ENCODE measurements at regions not wholly inside any gene's neighbourhood (a gene's known extent, or its start where the extent isn't known, plus 50 kb on each side); places are given as distances from the start of the nearest gene placed in this dataset.
A peak's percentile ranks its signal among the peaks of the same experiment; 100 is the strongest.

DNA sequence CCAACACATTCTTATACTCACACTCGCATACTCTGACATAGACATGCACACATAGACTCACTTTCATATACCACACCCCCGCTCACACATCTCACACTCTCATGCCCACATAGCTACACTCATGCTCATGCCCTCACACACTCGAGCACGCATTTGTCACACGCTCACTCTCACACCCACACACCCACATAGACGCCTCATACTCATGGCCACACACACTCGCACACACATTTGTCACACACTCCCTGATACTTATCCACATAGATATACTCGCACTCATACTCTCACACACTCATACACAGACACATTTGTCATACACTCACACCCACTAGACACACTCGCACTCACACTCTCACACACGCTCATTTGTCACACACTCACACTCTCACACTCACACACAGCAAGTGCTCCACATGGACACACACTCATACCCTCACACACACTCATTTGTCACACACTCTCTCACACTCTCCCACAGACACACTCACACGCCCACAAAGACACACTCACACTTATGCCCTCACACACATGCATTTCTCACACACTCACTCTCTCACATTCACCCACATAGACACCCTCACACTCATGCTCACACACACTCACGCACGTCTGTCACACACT lies 50.9 kb downstream of the TNP1 start:
- DNase-seq (ENCODE audit: low spot score), result no peak

DNA sequence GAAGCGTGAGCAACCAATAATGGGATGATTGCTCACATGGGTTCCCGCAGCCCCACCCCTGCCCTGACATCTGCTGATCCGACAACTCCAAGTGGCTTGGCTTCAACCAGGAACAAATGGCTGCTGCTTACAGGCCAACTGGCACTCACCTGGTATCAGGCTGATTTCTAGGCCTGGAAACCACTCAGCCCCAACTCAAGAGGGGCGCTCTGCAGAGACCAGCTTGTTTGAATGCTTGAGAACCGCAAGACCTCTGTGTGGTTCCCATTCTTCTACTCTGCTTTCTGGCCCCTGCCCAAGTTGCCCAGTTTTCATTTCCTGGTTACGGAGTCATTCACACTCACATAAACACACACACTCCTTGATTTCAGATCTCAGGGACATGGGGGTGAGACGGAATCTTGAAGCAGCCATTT lies 52.0 kb downstream of the TNP1 start:
- DNase-seq (ENCODE audit: low spot score), result no peak

DNA sequence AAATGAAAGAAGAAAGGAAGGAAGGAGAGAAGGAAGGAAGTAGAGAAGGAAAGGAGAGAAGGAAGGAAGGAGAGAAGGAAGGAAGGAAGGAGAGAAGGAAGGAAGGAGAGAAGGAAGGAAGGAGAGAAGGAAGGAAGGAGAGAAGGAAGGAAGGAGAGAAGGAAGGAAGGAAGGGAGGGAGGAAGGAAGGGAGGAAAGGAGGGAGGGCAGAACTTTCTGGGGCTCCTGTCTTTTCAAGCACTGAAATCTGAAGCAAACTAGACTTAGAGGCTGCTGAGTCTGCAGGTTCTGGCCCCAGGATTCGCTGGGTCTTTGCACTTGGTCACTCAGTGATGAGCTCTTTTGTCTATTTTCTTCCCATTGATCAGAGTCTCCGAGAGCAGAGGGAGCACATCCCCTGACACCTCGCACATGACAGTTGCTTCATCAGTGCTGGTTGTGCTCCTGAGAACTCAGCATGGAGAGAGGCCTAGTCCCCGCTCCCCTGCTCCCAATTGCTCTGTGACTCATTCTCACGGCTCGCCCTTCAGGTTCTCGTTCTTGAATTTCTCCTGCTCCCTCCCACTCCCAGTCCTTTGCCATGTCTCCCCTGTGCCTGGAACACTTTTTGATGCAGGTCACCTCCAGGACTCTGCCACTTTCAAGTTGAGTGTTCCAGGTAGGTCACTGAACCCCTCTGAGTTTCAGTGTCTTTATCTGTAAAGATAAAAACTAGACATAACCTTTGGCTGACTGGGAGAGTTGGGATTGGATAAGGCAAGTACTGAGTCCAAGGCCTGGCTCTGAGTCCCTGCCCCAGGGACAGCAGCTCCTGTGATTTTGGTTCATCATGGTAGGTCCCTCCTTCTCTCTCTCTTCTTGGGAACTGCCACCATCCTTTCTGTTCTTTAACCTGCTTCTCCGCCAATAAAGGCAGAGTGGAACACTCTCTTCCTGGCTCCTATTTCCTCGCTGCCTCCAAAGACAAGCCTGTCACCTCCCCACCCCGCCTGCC lies 55.2 kb downstream of the TNP1 start:
- DNase-seq (ENCODE audit: low spot score), result no peak

DNA sequence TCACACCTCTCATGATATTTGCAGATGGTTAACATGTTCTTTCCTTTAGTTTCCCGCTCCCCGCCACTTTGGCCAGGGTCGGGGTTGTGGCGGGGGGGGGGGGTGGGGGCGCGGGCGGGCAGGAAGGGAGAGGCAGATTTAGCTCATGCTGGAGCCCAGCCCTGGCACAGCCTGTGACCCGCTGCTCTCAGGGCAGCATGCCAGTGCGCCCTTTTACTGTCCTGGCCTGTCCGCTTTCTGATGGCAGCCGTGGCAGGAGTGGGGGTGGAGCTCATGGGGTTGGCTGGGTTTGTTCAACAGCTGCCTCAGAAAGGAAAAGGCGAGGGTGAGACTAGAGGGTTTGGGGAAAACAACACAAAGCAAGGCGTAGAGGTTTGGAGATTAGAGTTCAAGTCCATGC lies 56.1 kb downstream of the TNP1 start:
- no peak for DNase-seq (ENCODE audit: low spot score)

DNA sequence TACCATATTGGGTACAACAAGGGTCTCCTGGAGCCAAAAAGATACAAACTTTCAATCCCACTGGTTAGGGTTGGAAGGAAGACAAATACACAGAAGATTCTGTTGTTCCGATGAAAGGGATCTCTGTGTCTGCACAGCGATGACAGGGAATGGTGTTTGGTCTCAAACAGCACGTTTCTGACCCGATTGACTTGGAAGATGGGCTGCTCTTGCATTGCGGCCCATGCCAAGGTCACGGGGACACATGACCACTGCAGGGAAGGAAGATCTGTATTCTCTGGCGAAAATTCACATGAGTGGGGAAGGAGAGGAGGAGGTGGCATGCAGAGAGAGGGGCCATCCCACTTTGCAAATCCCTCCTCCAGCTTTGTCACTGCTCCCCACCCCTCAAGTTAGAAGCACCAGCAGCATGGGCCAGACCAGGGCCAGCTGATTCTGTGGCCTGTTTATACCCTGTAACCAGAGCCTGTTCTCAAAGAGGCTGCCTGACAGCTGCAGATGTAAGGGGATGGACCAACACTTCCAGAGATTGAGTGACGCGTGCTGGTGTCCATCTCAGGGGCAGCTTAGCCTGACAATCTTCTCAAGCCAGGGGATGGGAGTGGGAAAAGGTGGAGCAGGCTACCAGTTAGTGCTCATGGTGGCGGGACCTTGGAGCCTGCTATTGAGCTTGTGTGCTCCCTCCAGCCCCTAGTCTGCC lies 57.2 kb downstream of the TNP1 start:
- no peak for DNase-seq (ENCODE audit: low spot score)

DNA sequence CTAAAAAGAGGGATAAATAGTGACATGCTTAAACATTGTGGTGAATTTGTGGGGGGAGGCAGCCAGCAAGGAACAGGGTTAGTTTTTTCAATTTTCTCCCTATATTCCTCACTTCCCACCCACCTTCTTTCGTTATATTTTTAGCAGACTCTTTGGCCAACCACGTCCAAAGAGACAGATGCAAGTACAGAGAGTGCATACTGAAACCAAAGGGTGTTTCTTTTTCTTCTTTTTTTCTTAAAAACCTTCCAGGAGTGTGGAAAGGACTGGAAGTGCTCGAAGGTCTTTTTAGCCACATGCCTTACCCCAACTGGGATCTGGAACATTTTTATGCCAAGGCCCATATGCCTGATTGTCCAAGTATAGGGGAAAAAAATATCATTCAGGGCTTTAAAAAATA lies 59.0 kb downstream of the TNP1 start:
- DNase-seq (ENCODE audit: low spot score), result no peak

DNA sequence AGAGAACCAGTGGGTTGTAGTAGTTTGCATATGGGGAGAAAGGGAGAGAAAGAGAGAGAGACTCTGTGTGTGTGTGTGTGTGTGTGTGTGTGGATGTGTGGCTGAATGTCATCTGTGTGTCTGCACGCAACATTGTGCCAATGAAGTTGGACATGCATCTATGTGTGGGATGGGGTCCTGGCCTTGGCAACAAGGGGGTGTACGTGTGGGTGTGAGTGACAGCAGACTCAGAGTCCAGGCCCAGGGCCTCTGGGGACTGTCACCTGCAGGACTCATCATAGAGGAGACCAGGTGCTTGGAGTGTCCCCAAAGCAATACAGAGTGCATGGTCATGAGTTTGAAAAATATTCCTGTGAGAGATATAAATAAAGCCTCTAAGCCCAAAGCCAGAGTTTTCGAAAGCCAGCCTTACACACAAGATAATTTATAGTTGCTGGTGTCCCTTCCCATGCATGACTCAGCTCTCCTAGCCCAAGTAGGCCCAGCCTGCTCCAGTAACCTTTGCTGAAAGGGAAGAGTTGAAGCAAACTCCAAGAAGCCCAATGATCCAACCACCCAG lies 59.9 kb downstream of the TNP1 start:
- no peak for DNase-seq (ENCODE audit: low spot score)

DNA sequence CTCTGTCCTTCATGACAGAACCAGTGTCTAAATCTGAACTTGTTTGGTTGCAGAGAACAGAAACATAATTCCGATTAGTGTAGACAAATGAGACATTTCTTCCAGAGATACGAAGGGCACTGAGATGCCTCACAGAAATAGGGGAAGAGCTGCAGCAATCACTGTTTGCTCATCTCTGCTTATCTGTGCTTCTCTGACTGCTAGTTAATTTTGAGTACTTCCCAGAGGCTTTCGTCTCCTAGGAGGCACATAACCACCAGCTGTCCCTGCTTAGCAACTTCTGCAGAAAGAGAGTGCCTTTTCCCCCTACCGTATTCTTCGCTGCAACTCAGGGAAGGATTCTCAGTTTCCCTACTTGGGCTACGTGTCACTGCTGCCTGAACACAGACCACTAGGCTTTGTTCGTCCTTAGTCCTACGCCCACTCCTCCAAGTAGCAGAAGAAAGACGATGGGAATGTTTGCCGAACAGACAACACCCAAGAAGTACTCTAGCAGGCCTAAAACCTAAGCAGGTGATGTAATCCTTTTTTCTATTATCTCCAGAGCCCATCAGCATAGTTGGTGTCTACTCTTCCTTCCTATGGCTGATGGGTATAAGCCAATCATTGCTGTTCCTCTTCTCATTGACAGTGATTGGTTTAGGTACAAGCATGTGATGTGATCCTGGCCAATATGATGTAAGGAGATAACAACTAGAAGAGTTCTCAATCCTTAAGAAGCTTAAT lies 63.6 kb downstream of the TNP1 start:
- DNase-seq (ENCODE audit: low spot score), result no peak

DNA sequence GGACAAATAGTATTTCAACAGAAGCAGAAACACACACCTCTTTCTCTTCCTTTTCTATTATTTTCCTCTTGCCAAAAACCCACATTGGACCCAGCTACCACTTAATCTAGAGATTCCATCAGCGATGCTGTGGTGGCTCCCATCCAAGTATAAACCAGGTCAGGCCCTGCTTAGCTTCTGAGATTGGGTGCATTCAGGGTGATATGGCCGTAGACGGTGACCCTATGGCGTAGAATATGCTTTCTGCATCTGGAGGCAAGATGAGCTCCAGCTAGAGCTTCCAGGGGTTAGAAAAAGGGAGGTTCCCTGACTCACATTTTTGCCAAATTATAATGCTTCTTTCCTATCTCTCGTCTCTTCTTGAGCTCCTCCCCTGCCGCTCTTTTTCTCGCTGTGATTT lies 66.5 kb downstream of the TNP1 start:
- no peak for DNase-seq (ENCODE audit: low spot score)

DNA sequence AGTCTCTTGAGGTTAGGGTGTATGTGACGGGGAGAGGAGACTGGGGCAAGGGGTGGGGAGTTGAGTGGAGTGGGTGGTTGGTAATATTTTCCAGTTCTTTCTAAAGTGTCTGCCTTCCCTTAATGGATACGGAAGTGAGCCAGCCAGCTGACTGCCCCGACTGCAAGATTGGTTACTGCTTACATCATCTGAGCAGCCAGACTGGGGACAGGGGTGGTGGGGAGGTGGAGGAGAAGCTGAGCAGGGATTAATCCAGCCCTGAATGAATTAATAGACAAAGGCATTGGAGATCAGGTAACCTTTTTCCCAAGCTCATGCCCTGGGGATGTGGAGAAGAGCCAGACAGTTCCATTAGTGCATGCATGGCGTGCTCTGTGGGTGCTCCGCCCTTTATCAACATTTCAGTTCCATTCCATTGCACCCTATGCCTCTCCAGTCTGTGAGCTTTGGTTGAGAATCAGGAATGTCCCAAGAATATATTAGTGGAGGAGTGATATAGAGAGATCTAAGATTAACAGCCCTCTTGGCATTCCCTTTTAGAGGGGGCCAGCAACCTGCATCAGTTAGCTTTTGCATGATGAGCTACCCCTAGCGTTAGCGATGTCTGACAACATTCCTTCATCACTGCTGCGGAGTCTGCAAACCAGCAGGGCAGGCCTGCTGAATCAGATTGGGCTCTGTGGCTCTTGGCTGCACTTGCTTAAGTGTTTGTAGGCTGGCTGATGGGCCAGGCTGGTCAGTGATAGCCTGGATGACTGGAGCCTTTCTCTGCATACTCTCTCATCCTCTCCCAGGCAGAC lies 67.4 kb downstream of the TNP1 start:
- no peak for DNase-seq (ENCODE audit: low spot score)

DNA sequence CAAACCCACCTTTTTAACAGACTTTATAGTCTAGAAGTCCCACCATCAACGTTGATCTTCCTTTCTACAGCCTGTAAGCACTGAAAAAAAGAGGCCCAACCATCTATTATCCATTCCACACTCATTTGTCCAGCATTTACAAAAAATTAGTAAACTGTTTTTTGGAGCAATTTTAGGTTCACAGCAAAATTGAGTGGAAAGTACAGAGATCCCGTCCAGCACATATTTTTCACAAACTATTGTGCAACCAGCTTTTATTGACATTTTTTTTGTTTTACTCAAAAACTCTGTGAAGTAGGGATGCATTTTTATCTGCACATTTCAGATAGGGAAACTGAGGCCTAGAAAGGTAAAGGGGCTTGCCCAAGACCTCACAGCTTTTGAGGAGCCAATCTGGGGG lies 68.6 kb downstream of the TNP1 start:
- no peak for DNase-seq (ENCODE audit: low spot score)

DNA sequence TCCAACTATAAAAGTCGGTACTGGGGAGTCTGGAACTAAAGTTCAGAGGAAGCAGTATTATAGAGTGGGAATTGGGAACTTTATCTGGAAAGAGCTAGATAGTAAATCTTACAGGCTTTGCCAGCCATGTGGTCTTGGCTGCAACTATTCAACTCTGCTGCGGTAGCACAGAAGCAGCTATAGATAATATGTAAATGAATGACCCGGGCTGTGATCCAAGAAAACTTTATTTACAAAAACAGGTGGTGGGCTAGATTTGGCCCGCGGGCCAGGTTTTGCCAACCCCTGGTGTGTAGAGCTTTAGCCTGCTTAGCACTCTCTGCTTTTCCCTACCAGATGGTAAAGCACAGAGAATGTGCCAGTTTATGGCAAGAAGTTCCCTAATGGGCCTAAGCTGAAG lies 70.8 kb downstream of the TNP1 start:
- peak; percentile 45 for DNase-seq (ENCODE audit: low spot score)

DNA sequence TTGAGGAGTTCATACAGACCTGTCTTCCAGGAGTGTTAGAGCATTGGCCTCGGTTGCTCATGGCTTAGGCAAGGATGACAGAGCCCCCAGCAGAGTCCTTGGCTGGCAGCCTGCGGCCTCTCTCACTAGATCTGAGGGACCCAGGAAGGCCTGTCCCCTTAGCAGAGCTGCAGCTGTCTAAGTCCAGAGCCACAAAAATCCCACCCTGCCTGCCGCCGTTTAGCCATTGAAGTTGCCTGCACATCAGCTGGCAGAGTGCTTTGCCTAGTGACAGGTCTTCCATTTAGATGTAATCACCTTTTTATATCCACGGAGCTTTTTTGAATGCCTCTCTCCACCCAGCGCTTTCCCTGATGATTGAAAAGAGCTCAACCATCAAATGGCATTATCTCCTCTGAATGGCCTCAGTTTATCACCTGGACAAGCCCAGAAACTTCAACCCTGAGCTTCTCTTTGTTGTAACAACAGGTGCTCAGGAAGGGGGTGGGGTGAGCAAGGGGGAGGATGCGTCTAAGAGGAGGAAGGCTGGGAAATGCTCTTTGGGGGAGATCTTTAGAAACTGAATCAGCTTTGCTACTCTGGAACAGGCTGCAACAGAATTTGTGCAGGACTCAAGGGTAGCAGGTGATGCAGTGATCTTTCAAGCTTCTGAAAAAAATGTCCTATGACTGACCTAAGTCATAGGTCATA lies 71.9 kb downstream of the TNP1 start:
- no peak for DNase-seq (ENCODE audit: low spot score)

DNA sequence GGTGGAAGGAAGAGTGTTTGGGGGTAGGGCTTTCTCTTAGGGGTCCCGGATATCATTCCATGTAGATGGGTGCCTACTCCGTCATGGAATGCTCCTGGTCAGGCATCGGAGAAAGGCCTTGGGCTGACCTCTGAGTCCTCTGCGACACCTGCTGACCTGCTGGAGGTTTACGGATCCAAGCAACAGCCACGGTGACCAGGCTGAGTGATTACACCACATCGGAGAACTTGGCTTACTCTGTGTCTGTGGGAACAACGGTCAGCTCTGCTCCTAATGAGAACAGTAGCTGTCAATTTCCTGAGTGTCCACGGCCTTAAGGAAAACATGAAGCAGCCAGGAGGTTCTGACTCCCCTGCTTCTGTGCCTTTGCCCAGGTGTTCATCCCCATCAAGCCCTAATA lies 73.2 kb downstream of the TNP1 start:
- no peak for DNase-seq (ENCODE audit: low spot score)

DNA sequence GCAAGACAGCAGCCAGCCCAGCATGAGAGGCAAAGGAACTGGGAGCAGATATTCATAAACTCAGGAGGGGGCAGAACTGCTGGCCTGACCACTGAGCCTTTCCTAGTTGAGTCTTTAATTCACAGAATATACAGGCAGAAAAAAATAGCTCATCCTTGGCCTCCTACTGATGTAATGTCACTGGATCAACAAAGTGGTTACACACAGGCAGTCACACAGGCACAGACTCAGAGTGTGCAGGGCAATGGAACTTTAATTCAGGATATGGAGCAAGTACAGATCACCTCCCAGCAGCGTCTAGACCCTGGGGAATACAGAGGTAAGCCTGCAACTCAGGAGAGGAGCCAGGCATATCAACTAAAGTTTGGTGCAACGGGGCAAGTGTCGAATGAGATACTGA lies 75.4 kb downstream of the TNP1 start:
- no peak for DNase-seq (ENCODE audit: low spot score)

DNA sequence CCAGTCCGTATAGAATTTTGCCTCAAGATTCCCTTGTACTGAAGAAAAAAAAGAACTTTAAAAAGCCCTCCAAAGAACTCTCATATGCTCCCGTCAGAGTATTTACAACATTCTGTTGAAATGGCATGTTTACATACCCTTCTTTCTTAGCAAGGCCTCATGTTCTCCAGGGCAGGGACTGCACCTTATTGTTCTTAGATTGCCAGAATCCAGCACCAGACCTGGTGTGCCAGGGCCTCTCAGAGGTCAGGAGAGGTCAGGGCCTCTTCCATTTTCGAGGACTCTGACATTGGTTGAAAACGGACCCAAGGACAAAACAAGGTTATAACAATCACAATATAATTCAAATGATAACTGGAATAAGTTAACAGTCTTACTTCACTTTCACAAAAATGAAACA lies 78.2 kb downstream of the TNP1 start:
- no peak for DNase-seq (ENCODE audit: low spot score)

DNA sequence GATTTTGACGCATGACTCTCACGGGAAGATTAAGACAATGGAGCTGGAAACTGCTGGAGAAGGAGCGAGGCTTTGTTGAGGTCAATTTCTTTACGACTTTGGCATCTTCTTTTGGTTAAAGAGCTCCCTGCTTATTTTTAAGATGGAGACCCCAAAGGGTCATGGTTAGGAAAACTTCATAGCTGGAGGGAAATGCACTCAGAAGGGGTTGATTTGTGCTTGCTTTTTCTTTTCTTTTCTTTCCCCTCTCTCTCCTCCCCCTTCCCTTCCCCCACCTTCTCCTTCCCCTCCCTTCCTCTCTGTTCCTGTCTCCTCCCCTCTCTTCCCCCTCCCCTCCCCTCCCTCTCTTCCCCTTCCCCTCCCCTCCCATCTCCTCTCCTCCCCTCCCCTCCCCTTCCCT lies 79.0 kb downstream of the TNP1 start:
- DNase-seq (ENCODE audit: low spot score), result no peak

DNA sequence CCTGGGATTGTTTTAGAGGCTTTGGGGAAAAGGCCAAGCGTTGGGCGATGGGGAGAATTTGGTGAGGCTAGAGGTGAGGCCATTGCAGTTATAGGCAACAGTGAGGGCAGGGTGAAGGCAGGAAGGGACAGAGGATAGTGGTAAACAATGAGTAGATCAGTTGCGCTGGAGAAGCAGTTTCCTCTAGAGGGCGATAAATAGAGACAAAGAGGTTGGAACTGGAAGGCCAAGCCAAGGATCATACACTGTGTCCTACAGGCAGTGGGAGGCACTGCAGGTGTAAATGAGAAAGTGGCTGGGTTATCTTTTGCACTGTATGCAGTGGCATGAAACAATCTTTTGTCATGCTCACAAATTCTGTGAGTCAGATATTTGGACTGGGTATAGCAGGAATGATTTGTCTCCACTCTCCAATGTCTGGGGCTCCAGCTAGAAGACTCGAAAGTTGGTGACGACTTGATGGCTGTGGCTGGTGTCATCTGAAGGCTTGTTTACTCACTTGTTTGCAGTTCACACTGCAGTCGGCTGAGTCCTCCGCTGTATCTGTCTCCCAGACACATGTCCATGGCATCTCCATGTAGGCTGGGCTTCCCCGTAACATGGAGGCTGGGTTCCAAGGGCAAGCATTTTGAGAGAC lies 82.1 kb downstream of the TNP1 start:
- peak; percentile 81 for DNase-seq (ENCODE audit: low spot score)

DNA sequence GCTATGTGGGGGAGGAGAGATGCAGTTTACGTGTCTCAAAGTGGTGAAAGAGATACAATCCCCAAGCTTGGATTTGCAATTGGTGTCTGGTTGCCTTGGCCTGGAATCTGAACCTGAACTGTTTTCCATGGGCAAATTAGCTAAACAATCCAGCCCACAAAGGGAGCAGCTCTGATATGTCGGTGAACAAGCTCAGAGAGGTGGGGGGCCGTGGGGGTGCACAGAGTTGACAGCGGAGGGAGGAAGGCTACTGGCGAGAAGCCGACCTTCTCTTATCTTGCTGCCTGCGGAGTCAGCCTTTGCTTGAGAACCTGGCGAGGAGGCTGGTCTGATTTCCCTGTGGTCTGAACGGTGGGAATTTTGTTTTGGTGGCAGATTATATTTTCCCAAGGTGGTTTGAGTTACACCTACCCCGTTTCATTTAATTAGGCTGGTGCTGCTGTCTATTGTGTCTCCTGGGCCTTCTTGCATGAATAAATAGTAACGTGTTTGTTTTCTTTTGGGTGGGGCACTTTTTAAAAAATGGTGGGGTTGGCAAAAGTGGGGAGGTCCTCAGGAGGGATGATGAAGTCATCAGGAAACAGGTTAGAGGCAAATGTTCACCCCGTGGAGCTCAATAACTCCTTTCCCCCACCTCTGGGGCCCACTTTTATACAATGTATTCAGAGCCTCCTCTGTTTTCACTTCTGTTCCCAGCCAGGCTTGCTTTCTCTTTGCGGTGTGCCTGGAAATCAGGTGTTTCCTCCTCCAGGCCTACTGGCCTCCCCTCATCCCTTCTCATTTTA lies 80.9 kb upstream of the IGFBP5 start:
- DNase-seq (ENCODE audit: low spot score), result no peak
